Caki2 (cell line): ENCODE measurements at regions not wholly inside any gene's neighbourhood (a gene's known extent, or its start where the extent isn't known, plus 50 kb on each side); places are given as distances from the start of the nearest gene placed in this dataset.

Experiments used
- DNase-seq: peaks from one replicate; pipeline ENCODE4 v3.0.0-alpha.2; 2015; ENCODE audit warnings: low read depth
- in situ Hi-C: cut with HindIII; loops from 2 replicates; pipeline ENCODE4 v1.10.0; 2016; ENCODE audit warnings: low sequenced_read_pairs, low pct_unique_long_range_greater_than_20kb, mixed read lengths

DNA sequence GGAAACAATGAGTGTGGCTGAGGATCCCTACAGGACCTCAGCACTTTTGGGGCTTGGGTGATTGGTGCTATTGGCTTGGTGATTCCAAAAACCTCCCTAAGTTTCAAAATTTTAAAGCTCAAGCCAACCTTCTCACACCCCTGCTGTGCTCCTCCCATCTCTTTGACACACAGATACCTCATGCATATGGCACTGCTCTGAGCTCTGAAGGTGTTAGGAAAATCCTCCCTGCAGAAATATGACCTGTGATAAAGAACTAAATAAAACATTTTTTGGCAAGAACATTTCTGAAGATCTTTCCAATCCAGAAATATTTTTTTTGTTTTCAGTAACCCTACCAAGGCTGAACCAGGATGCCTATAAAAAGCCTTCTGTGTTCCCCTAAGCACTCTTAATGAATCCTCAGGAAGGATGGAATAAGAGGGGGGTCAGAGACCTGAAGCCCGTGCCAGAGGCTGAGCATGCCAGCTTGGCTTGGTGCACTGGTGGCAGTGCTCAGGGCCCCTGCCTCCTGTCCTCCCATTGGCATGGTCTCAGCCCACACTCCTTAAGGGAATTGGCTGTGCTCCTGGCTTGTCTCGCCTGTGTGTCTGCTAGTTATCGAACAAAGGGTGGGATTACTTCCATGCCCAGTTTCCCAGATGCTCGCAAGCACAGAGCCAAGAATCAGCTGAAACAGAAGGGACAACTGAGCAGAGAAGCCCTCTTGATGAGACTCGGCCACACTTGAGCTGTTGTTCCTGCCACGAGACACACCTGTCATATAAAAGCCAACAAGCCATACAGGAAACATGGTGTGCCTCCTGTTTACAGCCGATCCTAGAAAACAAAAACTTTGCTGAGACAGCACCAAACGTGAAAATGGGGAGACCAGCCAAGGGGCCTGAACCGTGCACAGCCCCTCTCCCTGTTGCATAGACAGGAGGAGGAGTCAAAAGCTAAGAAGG is 132.7 kb upstream of the EEA1 start:
- DNase-seq, result no peak
- in situ Hi-C loops, result no loop called here

GRCh38 chr12:93065896-93066295 is 136.8 kb upstream of the EEA1 start:
- DNase-seq, result no peak
- in situ Hi-C loops, result no loop called here

DNA sequence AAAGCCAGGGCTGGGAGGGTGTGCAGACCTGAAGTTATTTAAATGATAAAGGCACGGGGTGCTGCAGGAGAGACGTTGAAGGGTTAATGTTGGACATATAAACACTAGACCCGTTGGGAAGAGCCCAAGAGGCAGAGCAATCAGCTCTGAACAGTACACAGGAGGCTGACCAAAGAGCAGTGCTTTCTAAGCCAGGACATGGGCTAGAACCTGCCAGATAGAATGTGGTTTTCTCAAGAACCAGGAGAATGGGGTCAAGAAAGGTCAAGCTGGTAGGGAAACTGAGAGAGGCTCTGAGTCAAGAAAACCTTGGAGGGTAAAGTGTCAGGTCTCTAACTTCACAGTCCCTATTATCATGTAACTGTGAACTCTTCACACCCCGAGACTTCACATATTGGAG is 143.2 kb upstream of the EEA1 start:
- no peak for DNase-seq
- in situ Hi-C loops, result no loop called here

GRCh38 chr12:93073324-93073723 is 144.2 kb upstream of the EEA1 start:
- DNase-seq, result no peak
- in situ Hi-C loops, result no loop called here

GRCh38 chr12:93078059-93078458 is 149.0 kb upstream of the EEA1 start:
- in situ Hi-C loops, result no loop called here
- no peak for DNase-seq

- in situ Hi-C loops, result no loop called here
- DNase-seq, result no peak
These were observed 149.5 kb upstream of the EEA1 start for GRCh38 chr12:93078577-93078976.

GRCh38 chr12:93079271-93079670 is 150.2 kb upstream of the EEA1 start:
- no peak for DNase-seq
- in situ Hi-C loops, result no loop called here

- DNase-seq, result no peak
- in situ Hi-C loops, result no loop called here
These were observed 150.9 kb upstream of the EEA1 start for GRCh38 chr12:93079976-93080375.

- DNase-seq, result no peak
- in situ Hi-C loops, result no loop called here
These were observed 151.4 kb upstream of the EEA1 start for GRCh38 chr12:93080452-93080851.

- in situ Hi-C loops, result no loop called here
- DNase-seq, result no peak
These were observed 152.1 kb upstream of the EEA1 start for GRCh38 chr12:93080994-93081809.

DNA sequence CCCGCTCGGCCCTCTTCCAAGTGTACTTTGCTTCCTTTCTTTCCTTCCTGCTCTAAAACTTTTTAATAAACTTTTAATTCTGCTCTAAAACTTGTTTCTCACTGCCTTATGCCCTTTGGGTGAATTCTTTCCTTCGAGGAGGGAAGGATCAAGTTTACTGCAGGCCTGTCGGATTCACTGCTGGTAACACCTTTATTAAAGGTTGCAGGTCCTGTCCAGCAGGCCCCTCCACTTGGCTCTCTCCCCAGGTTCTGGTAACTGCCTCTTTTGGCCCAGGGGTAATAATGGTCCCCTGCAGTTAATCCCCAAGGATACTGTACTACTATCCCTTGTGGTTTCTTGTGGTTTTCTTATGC is 152.7 kb upstream of the EEA1 start:
- in situ Hi-C loops, result no loop called here
- no peak for DNase-seq

GRCh38 chr12:93085383-93086287 is 156.5 kb upstream of the EEA1 start:
- DNase-seq, result no peak
- in situ Hi-C loops, result no loop called here

DNA sequence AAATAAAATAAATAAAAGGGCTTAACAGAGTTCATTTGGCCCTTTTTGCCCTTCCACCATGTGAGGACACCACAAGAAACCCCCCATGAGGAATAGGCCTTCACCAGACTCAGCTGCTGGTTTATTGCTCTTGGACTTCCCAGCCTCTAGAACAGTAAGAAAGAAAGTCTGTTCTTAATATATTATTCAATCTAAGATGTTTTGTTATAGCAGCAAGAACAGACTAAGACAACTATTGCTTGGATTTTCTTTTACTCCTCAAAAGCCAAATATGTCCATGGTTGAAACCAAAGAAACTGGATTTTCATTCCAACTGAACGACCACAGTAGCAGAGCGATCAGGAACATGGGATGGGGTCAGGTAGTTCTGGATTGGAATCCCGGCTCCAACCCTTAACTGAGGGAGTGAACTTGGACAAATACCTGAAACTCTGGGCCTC is 157.2 kb upstream of the EEA1 start:
- DNase-seq, result no peak
- in situ Hi-C loops, result no loop called here

DNA sequence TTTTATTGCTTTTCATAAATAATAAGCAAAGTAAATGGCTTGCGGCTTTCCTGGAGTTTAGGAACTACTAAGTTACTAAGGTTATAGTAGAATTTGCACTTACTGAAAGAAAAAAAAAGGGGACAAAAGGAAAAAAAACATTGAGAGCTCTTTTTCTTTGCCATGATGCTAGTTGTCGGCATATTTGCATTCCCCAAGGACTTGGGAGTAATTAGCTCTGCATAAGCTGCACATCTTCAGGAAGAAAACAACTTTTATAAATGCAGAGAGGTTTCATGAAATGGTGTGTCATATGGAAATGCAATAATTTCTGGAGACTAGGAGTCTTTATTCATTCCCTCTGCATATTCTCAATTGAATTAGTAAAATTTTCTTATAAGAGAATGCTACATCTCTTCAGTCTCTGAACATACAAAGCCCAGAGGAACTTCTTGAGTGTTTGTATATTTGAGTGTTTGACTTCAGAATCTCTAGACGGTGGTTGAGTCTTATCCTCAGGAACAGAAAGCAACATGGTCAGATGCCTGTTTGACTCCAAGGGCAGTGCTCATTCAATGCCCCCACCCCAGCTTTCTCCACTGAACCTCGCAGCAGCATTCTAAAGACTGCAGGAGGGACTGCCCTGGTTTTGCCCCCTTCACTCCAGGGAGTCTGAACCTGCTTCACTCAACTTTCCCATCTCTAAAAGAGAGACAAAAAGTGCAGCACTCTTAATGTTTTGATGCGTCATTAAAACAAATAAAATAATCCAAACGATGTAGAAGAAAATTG is 158.9 kb upstream of the EEA1 start:
- no peak for DNase-seq
- in situ Hi-C loops, result no loop called here

DNA sequence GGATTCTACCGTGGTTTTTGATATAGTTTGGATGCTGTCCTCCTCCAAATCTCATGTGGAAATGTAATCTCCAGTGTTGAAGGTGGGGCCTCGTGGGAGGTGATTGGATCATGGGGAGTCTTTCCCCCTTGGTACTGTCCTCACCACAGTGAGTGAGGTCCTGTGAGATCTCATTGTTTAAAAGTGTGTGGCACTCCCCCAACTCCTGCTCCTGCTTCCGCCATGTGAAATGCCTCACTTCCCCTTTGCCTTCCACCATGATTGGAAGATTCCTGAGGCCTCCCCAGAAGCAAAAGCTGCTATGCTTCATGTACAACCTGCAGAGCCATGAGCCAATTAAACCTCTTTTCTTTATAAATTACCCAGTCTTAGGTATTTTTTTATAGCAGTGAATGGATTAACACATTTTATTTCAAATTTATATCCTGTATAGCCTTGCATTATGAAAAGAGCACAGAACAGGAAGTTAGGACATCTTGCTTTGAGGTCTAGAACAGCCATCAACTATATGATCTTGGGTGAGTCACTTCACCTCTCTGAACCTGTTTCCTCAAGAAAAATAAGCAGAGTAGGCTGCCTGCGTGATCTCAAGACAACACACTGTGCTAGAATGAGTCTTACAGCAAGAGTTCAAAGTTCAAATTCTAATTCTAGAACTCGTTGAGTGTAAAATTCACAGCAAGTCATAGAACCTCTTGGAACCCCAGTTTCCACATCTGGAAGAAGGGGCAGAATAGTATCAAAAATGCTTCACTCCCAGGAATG is 160.9 kb upstream of the EEA1 start:
- in situ Hi-C loops, result no loop called here
- peak; percentile 54 for DNase-seq

DNA sequence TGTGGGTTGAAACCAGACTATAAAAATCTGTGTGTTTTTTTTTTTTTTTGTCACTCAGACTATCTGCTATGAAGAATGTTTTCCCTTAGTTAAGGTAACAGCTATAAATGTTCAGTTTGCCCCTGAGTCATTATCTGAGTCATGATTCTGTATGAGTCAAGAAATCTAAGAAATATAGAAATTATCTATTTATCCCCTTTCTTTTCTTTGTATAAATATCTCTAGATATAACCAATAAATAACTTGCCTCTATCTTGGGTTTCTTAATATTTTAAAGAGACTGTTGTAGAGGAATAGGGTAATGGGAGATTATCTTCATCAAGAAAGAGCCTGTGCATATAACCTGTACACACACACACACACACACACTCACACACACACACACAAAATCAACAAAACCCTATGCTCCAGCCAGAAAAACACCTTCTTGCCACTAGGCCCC is 161.7 kb upstream of the EEA1 start:
- peak; percentile 35 for DNase-seq
- in situ Hi-C loops, result no loop called here
